SK-N-MC (cell line): ENCODE measurements at regions not wholly inside any gene's neighbourhood (a gene's known extent, or its start where the extent isn't known, plus 50 kb on each side); places are given as distances from the start of the nearest gene placed in this dataset.
"Not testable (repeated sequence)": the region's sequence is repeated elsewhere in the genome, so short reads cannot be mapped to it uniquely, and the experiment has no call there.

Experiments
- EZH2 ChIP-seq: fragments of 200-600 bp; sonication (generic); IDR thresholded peaks from one replicate; pipeline ENCODE4 v1.6.1; 2017; ENCODE audit warnings: antibody characterized with exemption
- POLR2AphosphoS5 ChIP-seq: IDR thresholded peaks from 2 replicates; pipeline ENCODE4 v1.6.1; 2012; ENCODE audit warnings: mild to moderate bottlenecking, low read depth, low read length, borderline replicate concordance

DNA sequence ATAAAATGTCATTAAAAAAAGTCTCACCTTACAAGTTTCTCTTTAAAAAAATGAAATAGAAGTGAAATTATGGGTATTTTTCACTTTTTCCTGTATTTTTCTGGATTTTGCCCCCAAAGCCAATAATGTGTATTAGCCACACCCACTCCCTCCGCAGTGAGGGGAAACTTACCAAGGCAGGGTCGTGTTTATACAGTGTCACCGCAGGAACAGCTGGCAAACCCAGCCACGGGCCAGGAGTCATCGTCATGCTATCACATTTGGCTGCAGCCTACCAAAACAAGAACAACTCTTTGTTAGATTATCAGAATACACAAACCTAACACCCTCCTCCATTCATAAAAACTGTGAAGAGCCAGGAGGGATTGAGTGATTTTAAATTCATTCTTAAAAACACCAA is 72.1 kb downstream of the CLEC18A start:
- not testable (repeated sequence) for TF ChIP-seq EZH2, POLR2AphosphoS5
